GM18499 (cell line): ENCODE measurements at regions not wholly inside any gene's neighbourhood (a gene's known extent, or its start where the extent isn't known, plus 50 kb on each side); places are given as distances from the start of the nearest gene placed in this dataset.
"Not testable (repeated sequence)": the region's sequence is repeated elsewhere in the genome, so short reads cannot be mapped to it uniquely, and the experiment has no call there.

Experiments
- ATAC-seq: cut with Tn5 transposase; IDR thresholded peaks from one replicate; pipeline ENCODE4 v1.9.1; 2021; ENCODE audit warnings: moderate number of reproducible peaks; ENCODE audit not compliant: insufficient read depth, unreplicated experiment

DNA sequence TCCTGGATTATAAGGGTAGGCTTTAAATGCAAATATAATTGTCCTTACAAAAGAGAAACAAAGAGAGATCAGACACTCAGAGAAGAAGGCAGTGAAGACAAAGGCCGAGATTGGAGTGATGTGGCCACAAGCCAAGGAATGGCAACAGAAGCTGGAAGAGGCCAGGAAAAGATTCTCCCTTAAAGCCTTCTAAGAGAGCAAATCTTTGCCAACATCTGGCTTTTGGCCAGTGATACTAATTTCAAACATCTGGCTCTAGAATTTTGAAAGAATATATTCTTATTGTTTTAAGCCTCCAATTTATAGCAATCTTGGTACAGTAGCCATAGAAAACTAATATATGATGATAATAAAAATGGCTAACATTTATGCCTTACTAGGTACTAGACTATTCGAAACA is 615.8 kb upstream of the ZNF385D start:
- ATAC-seq: no peak

DNA sequence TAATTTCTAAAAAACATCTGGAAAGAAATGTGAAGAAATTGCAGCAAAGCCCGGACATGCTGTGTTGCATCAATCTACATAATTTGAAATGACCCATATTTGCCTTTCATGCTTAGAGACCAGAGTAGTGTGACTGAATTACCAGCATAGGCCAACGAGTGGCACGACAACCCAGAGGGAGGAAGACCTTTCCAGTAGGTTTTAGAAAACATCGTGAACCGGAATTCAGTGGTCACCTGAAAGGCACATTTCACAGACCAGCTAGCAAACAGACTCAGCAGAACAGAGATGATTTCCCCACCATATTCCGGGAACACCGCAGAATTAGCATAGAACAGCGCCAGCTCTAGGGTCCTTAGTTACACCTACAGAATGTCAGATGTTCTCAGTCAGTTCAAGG is 620.0 kb upstream of the ZNF385D start:
- no peak for ATAC-seq

DNA sequence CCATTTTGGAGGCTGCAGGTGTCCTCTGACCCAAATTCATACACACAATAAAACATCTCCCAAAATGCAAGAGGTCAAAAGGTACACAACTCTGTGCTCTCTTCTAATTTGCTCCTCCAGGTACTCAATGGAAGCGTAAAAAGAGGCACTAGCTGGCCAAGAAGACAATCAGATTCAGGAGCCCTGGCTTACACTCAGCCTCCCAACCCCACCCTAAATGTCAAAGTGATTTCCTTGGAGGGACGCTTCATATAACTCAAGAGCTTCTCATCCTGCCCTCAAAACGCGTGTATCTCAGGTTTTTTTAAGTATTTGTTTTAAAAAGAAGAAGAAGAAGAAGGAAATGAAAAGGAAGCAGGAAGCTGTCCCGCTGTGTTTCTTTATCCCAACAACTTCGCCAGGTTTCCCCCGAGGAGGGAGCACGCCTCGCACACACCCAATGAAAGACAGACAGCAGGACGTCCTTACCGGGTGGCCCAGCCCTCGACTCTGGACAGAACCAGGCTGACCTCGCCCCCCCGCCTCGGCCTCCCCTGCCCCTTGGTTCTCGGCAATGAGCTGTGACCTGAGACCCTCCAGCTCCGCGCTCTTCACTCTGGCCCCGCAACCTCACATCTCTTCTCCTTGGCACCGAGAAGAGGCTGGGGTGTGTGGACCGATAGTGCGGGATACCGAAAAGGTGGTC is 620.7 kb upstream of the ZNF385D start:
- no peak for ATAC-seq

DNA sequence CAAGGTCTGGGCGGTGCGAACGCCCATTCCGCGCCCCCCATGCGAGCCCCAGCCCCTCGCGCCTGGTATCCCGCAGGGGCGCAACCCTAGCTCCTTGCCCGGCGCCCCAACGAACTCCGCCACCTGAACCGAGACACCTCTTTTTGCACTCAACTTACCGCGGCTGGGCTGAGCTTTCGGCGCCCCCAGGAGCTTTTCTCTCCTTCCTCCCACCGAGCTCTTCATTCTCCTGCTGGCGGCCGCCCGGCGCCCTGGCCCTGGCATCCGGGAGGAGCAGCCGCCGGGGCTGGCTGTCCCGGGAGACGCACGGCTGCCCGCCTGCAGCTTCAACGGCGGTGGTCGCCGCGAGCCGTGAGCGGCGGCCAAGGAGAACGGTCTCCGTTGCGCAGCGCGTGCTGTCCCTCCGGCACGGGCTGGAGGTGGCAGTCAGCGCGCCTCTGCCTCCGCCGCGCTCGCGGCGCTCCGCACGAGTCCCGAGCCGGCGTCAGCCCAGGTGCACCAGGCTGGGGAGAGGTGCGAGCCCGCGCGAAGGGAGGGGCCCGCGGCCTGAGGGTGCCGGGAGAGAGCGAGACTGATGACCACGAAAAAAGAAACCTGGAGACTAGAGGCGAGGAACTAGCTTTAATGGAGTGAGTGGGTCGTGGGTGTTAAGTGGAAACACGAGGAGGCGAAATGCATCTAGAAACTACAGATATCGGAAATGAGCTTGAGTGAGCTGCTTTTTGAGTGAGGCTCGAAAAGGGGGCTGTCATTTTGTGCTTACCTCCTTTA is 621.5 kb upstream of the ZNF385D start:
- ATAC-seq: no peak

DNA sequence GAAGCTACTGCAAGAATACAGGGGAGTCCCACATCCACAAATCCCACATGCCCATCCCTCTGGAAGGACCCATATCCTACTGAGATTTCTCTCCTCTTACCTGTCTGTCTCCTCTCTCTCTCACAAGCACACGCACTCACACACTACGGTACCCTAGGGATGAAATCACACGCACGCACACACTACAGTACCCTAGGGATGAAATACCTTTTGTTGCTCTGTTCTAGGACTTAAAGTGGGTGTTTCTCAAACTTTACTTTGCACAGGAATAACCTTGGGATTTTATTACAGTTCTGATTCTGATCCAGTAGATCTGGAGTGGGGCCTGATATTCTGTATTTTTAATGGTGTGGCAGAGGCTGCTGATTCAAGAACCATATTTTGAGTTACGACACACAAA is 622.2 kb upstream of the ZNF385D start:
- no peak for ATAC-seq

DNA sequence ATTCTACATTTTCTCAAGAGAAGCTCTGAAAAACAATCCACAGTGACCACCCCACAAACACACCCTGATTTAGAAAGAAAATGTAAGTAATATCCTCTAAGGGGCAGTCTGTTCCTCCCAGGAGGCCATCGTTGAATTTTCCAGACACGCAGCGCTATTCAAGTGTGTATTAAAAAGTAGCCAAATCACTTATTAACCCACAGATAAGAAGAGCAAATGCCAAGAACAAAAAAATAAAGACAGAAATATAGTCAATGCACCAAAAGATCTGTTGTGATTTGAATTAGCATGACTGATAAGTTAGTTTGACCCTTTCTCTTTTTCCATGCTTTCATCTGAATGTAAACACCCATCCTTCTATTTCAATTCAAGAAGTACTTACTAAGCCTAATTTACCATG is 622.8 kb upstream of the ZNF385D start:
- ATAC-seq: no peak

DNA sequence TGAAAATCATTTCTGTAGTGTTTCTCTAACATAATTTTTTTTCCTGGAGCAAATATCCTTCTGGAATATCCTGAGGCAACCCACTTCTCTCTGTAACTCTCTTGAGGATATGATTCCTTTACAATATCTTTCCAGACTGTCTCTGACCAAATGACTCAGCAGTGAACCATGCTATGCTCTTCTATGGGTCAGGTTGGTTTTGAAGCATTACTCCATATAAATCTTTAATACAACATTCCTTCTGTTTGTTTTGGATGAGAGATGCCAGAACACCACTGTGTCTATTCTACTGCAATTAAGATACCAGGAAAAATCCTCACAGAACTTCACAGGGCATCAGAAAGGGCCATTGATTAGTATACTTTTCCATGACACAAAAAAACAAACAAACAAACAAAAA is 626.4 kb upstream of the ZNF385D start:
- ATAC-seq: no peak

DNA sequence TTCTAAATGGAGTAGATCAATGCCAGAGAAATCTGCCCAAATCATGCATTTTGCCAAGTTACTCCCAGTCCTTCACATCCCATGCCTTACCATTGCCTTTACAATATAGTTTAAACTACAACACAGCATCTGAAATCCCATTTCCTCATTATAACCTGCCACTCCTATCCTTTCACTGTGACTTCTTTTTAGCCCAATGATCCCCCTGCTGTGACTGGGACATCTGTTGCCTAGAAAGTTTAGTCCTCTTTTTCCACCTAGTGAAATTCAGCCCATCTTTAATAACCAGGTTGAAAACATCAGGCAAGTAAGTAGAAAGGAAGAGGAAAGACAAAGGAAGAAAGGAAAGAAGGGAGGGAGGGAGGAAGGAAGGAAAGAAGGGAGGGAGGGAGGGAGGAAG is 627.9 kb upstream of the ZNF385D start:
- ATAC-seq: no peak

DNA sequence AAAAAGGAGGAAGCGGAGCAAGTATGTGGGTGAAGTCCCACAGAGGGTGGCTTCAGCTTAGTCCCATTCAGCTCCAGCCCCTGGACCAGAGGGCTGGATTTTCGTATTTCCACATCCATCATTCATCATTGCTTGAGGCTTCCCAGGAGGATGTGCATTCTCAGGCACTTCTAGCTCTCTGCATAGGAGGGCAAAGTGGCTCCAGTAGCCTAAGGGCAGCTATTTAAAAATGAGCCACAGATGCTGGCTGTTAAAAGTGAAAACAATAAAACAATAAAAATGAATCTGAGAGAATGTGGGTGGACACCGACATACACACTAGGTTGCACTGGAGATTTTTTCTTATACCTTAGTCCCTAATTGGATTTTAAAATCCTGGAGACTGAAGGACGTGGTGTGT is 629.2 kb upstream of the ZNF385D start:
- no peak for ATAC-seq

DNA sequence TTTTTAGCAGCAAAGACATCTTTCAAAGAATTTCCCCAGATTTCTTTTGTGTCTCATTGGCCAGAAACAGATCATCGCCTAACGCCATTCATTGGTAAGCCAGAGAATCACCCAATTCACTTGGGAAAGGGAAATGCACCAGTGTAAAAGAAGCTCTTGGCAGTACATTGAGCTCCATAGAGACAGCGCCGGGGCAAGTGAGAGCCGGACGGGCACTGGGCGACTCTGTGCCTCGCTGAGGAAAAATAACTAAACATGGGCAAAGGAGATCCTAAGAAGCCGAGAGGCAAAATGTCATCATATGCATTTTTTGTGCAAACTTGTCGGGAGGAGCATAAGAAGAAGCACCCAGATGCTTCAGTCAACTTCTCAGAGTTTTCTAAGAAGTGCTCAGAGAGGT is 630.6 kb upstream of the ZNF385D start:
- ATAC-seq: not testable (repeated sequence)

DNA sequence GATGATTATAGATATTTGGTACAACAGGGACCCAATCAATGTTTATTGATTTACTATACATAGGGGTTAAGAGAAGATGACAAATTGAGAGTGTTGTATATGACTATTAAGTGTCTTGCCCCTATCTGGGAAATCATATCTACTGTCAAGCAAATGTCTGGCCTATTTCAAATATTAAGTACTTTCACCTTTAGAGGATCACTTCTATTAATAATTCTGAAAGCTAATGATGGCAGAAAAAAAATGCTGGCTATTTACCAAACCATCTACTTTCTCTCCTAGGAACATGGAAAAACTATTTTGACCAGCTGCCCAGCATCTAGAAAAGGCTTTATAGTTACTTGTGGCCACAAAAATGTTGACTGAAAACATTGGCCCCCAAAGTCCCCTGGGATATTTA is 632.3 kb upstream of the ZNF385D start:
- no peak for ATAC-seq

DNA sequence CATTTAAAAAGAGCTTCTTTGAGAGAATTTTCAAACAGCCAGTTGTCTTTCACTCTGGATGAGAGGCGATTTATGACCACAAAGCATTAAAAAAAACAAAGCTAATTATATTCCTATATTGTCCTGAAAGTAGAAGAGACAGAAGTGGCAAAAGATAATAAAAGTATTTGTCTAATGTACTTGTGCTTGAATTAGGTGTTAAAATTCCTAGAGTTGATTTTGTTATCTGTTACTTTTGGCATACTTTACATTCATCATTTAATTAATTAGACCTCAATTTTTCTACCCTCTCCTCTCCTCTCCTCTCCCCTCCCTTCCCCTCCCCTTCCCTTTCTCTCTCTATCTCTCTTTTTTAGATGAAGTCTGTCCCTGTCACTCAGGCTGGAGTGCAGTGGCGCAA is 635.1 kb upstream of the ZNF385D start:
- no peak for ATAC-seq

DNA sequence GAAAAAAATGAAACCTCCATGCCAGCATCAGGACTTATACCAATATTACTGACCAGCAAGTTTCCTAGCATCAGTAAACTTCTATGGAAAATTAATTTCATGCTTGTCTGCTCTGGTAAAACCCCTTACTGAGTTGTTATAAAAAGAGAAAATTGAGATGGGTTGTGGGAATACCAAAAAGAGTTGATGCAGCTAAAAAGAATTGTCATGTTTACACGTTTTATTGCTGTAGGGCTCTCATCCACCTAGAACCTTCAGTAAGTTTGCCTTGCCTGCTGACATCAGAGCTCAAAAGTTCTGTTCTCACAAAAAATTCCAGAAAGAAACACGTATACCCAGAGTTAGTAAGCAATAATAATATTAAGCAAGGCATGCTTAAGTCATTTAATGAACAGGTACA is 641.3 kb upstream of the ZNF385D start:
- no peak for ATAC-seq

DNA sequence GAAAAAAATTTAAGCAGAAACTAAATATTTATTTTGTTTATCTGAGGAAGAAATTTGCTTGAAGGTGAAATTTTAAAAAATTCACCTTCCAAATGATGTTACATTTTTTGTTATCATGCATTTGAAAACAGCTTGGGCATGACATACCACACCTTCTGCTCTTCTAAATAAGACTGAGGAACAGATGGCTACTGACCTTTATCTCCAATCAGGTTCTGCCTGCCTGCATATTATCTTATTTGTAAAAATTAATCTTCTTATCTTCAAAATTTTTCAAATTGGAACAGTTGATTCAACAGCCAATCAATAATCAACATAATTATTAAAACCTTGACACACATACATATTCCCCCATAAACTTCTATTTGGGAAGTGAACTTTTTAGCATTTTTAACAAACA is 641.8 kb upstream of the ZNF385D start:
- ATAC-seq: no peak

DNA sequence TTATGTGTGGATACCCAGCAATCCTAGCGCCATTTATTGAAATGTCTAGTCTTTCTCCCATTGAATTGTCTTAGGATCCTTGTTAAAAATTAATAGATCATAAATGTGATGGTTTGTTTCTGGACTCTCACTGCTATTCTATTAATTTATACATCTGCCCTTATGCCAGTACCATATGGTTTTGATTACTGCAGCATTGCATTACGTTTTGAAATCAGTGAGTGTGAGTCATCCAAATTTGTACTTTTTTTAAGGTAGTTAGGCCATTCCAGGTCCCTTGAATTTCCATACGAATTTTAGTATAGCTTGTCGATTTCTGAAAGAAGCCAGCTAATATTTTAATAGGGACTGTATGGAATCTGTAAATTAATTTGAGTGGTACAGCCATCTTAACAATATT is 648.6 kb upstream of the ZNF385D start:
- ATAC-seq: no peak

DNA sequence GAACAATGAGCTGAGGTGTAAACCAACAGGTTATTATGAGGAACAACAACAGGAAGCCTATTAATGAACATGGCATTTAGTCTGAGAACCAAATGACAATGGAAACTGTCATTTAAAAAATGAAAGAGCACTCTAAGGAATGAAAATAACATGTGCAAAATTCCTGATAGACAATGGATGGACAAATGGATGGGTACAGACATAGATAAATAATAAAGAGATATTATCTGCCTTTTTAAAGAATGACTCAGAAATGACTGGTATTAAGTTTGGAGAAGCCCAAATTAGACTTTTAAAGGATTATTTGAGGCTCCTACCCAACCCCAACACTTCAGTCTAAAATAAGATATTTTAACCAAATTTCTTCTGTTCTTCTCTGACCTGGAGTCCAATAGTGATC is 650.5 kb upstream of the ZNF385D start:
- ATAC-seq: no peak

DNA sequence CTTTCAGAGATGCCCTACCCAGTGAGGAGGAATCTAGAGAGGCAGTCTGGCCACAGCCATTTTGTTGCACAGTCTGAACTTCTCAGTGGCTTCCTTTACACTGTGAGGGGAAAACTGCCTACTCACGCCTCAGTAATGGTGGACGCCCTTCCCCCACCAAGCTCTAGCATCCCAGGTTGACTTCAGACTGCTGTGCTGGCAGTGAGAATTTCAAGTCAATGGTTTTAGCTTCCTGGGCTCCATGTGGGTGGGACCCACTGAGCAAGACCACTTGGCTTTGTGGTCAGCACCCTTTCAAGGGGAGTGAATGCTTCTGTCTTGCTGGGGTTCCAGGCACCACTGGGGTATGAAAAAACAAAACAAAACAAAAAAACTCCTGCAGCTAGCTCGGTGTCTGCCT is 663.2 kb upstream of the ZNF385D start:
- ATAC-seq: no peak

DNA sequence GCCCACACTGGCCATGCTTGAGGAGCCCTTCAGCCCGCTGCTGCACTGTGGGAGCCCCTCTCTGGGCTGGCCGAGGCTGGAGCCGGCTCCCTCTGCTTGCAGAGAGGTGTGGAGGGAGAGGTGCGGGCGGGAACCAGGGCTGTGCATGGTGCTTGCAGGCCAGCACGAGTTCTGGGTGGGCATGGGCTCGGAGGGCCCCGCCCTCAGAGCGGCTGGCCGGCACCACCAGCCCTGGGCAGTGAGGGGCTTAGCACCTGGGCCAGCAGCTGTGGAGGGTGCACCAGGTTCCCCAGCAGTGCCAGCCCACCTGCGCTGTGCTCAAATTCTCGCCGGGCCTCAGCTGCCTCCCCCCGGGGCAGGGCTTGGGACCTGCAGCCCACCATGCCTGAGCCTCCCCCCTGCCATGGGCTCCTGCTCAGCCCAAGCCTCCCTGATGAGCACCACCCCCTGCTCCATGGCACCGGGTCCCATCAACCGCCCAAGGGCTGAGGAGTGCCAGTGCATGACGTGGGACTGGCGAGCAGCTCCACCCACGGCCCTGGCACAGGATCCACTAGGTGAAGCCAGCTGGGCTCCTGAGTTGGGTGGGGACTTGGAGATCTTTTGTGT is 665.9 kb upstream of the ZNF385D start:
- not testable (repeated sequence) for ATAC-seq

DNA sequence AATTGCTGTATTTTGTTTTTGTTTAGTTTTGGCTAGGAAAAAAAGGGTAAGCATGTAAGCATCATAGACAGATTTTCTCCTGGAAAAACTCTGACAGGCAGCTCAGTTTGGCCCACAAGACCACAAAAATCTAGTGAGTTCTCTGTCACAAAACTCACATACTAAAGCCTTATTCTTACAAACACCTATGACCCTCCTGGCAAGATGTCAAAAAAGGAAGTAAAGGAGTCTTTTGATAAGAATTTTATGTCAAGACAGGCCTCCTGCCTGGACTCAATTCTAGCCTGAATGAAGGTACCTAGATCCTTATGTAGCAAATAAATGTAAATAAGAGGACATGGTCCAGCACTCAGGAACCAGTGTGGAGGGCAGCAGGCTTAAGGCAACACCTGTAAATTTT is 668.3 kb upstream of the ZNF385D start:
- no peak for ATAC-seq

DNA sequence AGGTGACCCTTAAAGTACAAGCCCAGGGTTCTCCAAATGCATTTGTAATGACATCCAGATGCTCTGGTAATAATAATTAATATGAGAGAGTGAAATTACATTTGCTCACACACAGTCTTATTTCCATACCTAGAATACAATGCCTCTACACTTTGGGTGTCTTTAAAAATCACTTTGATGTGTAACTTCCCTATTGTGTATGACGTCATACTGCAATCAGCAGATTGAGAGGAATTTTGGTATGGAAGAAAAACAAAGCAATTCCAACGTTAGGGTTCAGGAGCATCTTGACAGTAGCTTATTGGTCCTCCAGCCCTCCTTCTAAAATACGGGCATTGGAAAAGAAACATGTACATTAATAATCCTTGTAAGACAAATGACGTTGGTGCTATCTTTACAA is 670.6 kb upstream of the ZNF385D start:
- ATAC-seq: no peak

DNA sequence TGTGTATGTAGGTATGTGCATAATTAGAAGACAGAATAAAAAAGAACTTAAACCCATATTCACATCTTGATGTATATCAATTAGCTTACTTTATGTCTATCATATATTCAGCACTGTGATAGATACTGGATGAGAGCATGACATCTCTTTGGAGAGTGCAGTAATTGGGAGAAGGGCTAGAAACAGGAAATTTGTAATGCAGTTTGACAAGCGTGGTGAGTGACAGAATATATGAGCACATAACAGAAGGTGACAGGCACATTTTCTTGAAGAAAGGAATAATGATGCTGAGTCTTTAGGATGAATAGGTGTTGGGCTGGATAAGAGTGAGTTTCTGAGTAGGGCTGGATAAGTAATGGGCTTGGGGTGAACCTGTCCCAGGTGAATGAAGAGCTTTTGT is 680.3 kb upstream of the ZNF385D start:
- ATAC-seq: no peak

DNA sequence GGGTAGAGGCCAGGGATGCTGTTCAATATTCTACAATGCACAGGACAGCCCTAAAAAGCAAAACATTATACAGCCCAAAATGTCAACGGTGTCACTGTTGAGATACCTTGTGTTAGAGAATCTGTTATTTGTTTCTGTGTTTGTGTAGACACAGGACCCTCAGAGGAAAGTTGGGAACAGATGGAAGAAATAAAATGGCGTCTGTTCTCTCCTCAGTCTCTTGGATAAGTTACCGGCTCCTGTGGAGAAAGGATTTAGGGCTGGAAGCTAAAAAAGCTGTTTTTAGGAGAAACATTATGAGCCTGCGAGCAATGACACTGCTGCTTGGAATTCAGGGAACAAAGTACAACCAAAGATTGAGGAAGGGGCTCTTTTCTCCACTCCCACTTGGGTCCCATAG is 688.6 kb upstream of the ZNF385D start:
- no peak for ATAC-seq
